ENCODE measurements at regions not wholly inside any gene's neighbourhood (a gene's known extent, or its start where the extent isn't known, plus 50 kb on each side); places are given as distances from the start of the nearest gene placed in this dataset.
A peak's percentile ranks its signal among the peaks of the same experiment; 100 is the strongest.

DNA sequence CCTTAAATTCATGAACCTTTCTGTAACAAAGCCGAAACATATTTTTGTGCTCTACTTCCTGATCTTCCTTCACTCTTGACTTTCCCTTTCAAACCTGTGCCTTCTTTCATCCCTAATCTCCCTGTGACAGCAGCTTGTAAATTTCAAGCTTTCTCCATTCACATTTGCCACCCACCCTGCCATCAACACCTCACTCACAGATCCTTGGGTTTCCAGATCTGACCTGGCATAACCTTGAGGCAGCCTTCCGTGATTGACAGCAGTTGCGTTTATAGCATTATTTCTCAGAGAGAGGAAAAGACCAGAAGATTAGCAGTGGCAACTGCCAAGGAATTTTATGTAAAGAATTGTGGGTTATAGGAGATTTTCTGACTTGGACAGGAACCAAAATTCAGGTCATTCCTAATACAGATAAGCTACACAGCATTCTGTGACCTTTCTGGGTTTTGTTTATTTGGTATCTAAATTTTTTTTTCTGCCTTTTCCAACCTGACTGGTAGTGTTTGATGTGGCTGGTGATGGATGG lies 260.0 kb downstream of the NR2F1-AS1 start:
- Histone ChIP-seq H2AFZ (peak overlapping the region; percentile 23; the same call in 1 of the 2 replicates), H3K27ac (ENCODE audit: low read depth) (no peak overlapping the region), H3F3A (replicated peaks; ENCODE audit: low read depth) (no peaks in the 10 kb centered on the region), H3K36me3 (ENCODE audit: insufficient read depth) (no peaks in the 10 kb centered on the region), H3K4me2 (no peak overlapping the region), H3K79me2 (replicated peaks; ENCODE audit: insufficient read depth) (no peaks in the 10 kb centered on the region), H3K4me1 (ENCODE audit: insufficient read depth) (no peaks in the 10 kb centered on the region), H3K27me3 (ENCODE audit: insufficient read depth) (no peaks in the 10 kb centered on the region), H4K20me1 (replicated peaks; ENCODE audit: insufficient read depth) (no peaks in the 10 kb centered on the region), H3K9me2 (ENCODE audit: insufficient read depth) (peaks cover 6% of the 10 kb centered on the region; the same call in 1 of the 2 replicates), H3K4me3 (no peak overlapping the region)
- no peak for TF ChIP-seq STAT1 (IDR thresholded peaks at IDR 0.05; ENCODE audit: unreplicated experiment)
- TF ChIP-seq POLR2AphosphoS5 (IDR thresholded peaks at IDR 0.05; ENCODE audit: low read depth): no peak
- no peak for TF ChIP-seq NANOG (IDR thresholded peaks at IDR 0.05; ENCODE audit: borderline replicate concordance)
- TF ChIP-seq, protein P1, sequence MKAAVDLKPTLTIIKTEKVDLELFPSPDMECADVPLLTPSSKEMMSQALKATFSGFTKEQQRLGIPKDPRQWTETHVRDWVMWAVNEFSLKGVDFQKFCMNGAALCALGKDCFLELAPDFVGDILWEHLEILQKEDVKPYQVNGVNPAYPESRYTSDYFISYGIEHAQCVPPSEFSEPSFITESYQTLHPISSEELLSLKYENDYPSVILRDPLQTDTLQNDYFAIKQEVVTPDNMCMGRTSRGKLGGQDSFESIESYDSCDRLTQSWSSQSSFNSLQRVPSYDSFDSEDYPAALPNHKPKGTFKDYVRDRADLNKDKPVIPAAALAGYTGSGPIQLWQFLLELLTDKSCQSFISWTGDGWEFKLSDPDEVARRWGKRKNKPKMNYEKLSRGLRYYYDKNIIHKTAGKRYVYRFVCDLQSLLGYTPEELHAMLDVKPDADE (IDR thresholded peaks at IDR 0.05): no peak
- no peak for TF ChIP-seq CREB1 (CRISPR knock-in tag; IDR thresholded peaks at IDR 0.05; ENCODE audit: low read depth)
- TF ChIP-seq, protein P2, sequence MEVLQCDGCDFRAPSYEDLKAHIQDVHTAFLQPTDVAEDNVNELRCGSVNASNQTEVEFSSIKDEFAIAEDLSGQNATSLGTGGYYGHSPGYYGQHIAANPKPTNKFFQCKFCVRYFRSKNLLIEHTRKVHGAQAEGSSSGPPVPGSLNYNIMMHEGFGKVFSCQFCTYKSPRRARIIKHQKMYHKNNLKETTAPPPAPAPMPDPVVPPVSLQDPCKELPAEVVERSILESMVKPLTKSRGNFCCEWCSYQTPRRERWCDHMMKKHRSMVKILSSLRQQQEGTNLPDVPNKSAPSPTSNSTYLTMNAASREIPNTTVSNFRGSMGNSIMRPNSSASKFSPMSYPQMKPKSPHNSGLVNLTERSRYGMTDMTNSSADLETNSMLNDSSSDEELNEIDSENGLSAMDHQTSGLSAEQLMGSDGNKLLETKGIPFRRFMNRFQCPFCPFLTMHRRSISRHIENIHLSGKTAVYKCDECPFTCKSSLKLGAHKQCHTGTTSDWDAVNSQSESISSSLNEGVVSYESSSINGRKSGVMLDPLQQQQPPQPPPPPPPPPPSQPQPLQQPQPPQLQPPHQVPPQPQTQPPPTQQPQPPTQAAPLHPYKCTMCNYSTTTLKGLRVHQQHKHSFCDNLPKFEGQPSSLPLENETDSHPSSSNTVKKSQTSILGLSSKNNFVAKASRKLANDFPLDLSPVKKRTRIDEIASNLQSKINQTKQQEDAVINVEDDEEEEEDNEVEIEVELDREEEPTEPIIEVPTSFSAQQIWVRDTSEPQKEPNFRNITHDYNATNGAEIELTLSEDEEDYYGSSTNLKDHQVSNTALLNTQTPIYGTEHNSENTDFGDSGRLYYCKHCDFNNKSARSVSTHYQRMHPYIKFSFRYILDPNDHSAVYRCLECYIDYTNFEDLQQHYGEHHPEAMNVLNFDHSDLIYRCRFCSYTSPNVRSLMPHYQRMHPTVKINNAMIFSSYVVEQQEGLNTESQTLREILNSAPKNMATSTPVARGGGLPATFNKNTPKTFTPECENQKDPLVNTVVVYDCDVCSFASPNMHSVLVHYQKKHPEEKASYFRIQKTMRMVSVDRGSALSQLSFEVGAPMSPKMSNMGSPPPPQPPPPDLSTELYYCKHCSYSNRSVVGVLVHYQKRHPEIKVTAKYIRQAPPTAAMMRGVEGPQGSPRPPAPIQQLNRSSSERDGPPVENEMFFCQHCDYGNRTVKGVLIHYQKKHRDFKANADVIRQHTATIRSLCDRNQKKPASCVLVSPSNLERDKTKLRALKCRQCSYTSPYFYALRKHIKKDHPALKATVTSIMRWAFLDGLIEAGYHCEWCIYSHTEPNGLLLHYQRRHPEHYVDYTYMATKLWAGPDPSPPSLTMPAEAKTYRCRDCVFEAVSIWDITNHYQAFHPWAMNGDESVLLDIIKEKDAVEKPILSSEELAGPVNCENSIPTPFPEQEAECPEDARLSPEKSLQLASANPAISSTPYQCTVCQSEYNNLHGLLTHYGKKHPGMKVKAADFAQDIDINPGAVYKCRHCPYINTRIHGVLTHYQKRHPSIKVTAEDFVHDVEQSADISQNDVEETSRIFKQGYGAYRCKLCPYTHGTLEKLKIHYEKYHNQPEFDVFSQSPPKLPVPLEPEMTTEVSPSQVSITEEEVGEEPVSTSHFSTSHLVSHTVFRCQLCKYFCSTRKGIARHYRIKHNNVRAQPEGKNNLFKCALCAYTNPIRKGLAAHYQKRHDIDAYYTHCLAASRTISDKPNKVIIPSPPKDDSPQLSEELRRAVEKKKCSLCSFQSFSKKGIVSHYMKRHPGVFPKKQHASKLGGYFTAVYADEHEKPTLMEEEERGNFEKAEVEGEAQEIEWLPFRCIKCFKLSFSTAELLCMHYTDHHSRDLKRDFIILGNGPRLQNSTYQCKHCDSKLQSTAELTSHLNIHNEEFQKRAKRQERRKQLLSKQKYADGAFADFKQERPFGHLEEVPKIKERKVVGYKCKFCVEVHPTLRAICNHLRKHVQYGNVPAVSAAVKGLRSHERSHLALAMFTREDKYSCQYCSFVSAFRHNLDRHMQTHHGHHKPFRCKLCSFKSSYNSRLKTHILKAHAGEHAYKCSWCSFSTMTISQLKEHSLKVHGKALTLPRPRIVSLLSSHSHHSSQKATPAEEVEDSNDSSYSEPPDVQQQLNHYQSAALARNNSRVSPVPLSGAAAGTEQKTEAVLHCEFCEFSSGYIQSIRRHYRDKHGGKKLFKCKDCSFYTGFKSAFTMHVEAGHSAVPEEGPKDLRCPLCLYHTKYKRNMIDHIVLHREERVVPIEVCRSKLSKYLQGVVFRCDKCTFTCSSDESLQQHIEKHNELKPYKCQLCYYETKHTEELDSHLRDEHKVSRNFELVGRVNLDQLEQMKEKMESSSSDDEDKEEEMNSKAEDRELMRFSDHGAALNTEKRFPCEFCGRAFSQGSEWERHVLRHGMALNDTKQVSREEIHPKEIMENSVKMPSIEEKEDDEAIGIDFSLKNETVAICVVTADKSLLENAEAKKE (CRISPR knock-in tag; IDR thresholded peaks at IDR 0.05): no peak
- no peak for TF ChIP-seq ZNF114 (CRISPR knock-in tag; IDR thresholded peaks at IDR 0.05)
- TF ChIP-seq ZNF331 (CRISPR knock-in tag; IDR thresholded peaks at IDR 0.05; ENCODE audit: low read depth): no peak
- no peak for TF ChIP-seq EZH2phosphoT487 (IDR thresholded peaks at IDR 0.05; ENCODE audit: unreplicated experiment)
- TF ChIP-seq, protein P3, sequence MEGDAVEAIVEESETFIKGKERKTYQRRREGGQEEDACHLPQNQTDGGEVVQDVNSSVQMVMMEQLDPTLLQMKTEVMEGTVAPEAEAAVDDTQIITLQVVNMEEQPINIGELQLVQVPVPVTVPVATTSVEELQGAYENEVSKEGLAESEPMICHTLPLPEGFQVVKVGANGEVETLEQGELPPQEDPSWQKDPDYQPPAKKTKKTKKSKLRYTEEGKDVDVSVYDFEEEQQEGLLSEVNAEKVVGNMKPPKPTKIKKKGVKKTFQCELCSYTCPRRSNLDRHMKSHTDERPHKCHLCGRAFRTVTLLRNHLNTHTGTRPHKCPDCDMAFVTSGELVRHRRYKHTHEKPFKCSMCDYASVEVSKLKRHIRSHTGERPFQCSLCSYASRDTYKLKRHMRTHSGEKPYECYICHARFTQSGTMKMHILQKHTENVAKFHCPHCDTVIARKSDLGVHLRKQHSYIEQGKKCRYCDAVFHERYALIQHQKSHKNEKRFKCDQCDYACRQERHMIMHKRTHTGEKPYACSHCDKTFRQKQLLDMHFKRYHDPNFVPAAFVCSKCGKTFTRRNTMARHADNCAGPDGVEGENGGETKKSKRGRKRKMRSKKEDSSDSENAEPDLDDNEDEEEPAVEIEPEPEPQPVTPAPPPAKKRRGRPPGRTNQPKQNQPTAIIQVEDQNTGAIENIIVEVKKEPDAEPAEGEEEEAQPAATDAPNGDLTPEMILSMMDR (conservative IDR thresholded peaks at IDR 0.05; ENCODE audit: low read depth in 2 of 2): no peak
- no peak for TF ChIP-seq JUNB (IDR thresholded peaks at IDR 0.05; ENCODE audit: unreplicated experiment)
- no peak for TF ChIP-seq EZH2 (IDR thresholded peaks at IDR 0.05; ENCODE audit: low read depth, unreplicated experiment)
- TF ChIP-seq, protein P4, sequence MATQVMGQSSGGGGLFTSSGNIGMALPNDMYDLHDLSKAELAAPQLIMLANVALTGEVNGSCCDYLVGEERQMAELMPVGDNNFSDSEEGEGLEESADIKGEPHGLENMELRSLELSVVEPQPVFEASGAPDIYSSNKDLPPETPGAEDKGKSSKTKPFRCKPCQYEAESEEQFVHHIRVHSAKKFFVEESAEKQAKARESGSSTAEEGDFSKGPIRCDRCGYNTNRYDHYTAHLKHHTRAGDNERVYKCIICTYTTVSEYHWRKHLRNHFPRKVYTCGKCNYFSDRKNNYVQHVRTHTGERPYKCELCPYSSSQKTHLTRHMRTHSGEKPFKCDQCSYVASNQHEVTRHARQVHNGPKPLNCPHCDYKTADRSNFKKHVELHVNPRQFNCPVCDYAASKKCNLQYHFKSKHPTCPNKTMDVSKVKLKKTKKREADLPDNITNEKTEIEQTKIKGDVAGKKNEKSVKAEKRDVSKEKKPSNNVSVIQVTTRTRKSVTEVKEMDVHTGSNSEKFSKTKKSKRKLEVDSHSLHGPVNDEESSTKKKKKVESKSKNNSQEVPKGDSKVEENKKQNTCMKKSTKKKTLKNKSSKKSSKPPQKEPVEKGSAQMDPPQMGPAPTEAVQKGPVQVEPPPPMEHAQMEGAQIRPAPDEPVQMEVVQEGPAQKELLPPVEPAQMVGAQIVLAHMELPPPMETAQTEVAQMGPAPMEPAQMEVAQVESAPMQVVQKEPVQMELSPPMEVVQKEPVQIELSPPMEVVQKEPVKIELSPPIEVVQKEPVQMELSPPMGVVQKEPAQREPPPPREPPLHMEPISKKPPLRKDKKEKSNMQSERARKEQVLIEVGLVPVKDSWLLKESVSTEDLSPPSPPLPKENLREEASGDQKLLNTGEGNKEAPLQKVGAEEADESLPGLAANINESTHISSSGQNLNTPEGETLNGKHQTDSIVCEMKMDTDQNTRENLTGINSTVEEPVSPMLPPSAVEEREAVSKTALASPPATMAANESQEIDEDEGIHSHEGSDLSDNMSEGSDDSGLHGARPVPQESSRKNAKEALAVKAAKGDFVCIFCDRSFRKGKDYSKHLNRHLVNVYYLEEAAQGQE (IDR thresholded peaks at IDR 0.05; ENCODE audit: unreplicated experiment): no peak
- Mint-ChIP-seq H3K27me3 (ENCODE audit: insufficient read depth, low read depth, poor library complexity) (no peaks in the 10 kb centered on the region), H3K4me3 (no peak overlapping the region), H3K27ac (no peak overlapping the region; the same call in 1 of the 2 replicates), H3K9me3 (no peaks in the 10 kb centered on the region), H3K4me1 (peaks cover 11% of the 10 kb centered on the region; the same call in 2 of the 3 replicates), H3K36me3 (ENCODE audit: low read depth) (no peaks in the 10 kb centered on the region)
- ATAC-seq: no peak
- DNase-seq (ENCODE audit: low spot score): no peak

All from GM23338 (cell line).